ENCODE measurements at regions not wholly inside any gene's neighbourhood (a gene's known extent, or its start where the extent isn't known, plus 50 kb on each side); places are given as distances from the start of the nearest gene placed in this dataset.

- Histone ChIP-seq H3K27me3 (no peaks in the 10 kb centered on the region), H3K4me1 (no peaks in the 10 kb centered on the region), H3K36me3 (no peaks in the 10 kb centered on the region), H3K27ac (no peak overlapping the region), H3K9me3 (no peaks in the 10 kb centered on the region), H3K4me3 (no peak overlapping the region)
- intact Hi-C loops (cut with DNase I) = no loop called here
- no peak for TF ChIP-seq POLR2A (IDR thresholded peaks at IDR 0.05)
- TF ChIP-seq CTCF (IDR thresholded peaks at IDR 0.05) = no peak
- no peak for TF ChIP-seq POLR2AphosphoS5 (IDR thresholded peaks at IDR 0.05; ENCODE audit: insufficient read depth in 1 of 2, low read depth in 1 of 2)
- no peak for DNase-seq (ENCODE audit: extremely low spot score in 2 of 2)
Measured at GRCh38 chr7:127530148-127530547, 55.2 kb downstream of the GCC1 start.

GRCh38 chr7:127527561-127527960, 57.8 kb downstream of the GCC1 start:
- H3K27ac ChIP-seq = no peak overlapping the region
- no peaks in the 10 kb centered on the region for H3K4me1 ChIP-seq
- no peaks in the 10 kb centered on the region for H3K36me3 ChIP-seq
- no peaks in the 10 kb centered on the region for H3K9me3 ChIP-seq
- no peaks in the 10 kb centered on the region for H3K27me3 ChIP-seq
- intact Hi-C loops (cut with DNase I) = no loop called here
- TF ChIP-seq POLR2AphosphoS5 (IDR thresholded peaks at IDR 0.05; ENCODE audit: insufficient read depth in 1 of 2, low read depth in 1 of 2) = no peak
- no peak for TF ChIP-seq POLR2A (IDR thresholded peaks at IDR 0.05)
- TF ChIP-seq CTCF (IDR thresholded peaks at IDR 0.05) = no peak
- no peak for DNase-seq (ENCODE audit: extremely low spot score in 2 of 2)
- H3K4me3 ChIP-seq = no peak overlapping the region

GRCh38 chr7:127525866-127526480, 59.4 kb downstream of the GCC1 start:
- Histone ChIP-seq H3K27ac (no peak overlapping the region), H3K27me3 (no peaks in the 10 kb centered on the region), H3K9me3 (no peaks in the 10 kb centered on the region), H3K36me3 (no peaks in the 10 kb centered on the region), H3K4me1 (no peaks in the 10 kb centered on the region), H3K4me3 (no peak overlapping the region)
- TF ChIP-seq CTCF (IDR thresholded peaks at IDR 0.05) = no peak
- no peak for TF ChIP-seq POLR2A (IDR thresholded peaks at IDR 0.05)
- TF ChIP-seq POLR2AphosphoS5 (IDR thresholded peaks at IDR 0.05; ENCODE audit: insufficient read depth in 1 of 2, low read depth in 1 of 2) = no peak
- DNase-seq (ENCODE audit: extremely low spot score in 2 of 2) = no peak
- intact Hi-C loops (cut with DNase I) = no loop called here

- DNase-seq (ENCODE audit: extremely low spot score in 2 of 2) = no peak
- Histone ChIP-seq H3K27ac (no peak overlapping the region), H3K4me3 (no peak overlapping the region), H3K27me3 (no peaks in the 10 kb centered on the region), H3K4me1 (no peaks in the 10 kb centered on the region), H3K36me3 (no peaks in the 10 kb centered on the region), H3K9me3 (no peaks in the 10 kb centered on the region)
- no peak for TF ChIP-seq POLR2AphosphoS5 (IDR thresholded peaks at IDR 0.05; ENCODE audit: insufficient read depth in 1 of 2, low read depth in 1 of 2)
- no peak for TF ChIP-seq POLR2A (IDR thresholded peaks at IDR 0.05)
- no peak for TF ChIP-seq CTCF (IDR thresholded peaks at IDR 0.05)
- intact Hi-C loops (cut with DNase I) = no loop called here
Measured at GRCh38 chr7:127516320-127516719, 69.1 kb downstream of the GCC1 start.

- intact Hi-C loops (cut with DNase I) = no loop called here
- H3K4me3 ChIP-seq = no peak overlapping the region
- no peaks in the 10 kb centered on the region for H3K36me3 ChIP-seq
Measured at GRCh38 chr7:127514499-127514898, 70.9 kb downstream of the GCC1 start.

More at GRCh38 chr7:127514499-127514898, 70.9 kb downstream of the GCC1 start:
- Histone ChIP-seq H3K9me3 (no peaks in the 10 kb centered on the region), H3K27me3 (no peaks in the 10 kb centered on the region), H3K4me1 (no peaks in the 10 kb centered on the region), H3K27ac (no peak overlapping the region)
- no peak for DNase-seq (ENCODE audit: extremely low spot score in 2 of 2)
- TF ChIP-seq POLR2AphosphoS5 (IDR thresholded peaks at IDR 0.05; ENCODE audit: insufficient read depth in 1 of 2, low read depth in 1 of 2) (no peak), CTCF (IDR thresholded peaks at IDR 0.05) (no peak), POLR2A (IDR thresholded peaks at IDR 0.05) (no peak)

All from vagina (tissue), 2 donors.